KMS-11 (cell line): ENCODE measurements at regions not wholly inside any gene's neighbourhood (a gene's known extent, or its start where the extent isn't known, plus 50 kb on each side); places are given as distances from the start of the nearest gene placed in this dataset.

Experiments used
- H2AFZ ChIP-seq: fragments of 200-600 bp; sonication (generic); 2 replicates; pipeline ENCODE4 v1.6.1; 2016; ENCODE audit warnings: antibody characterized with exemption, mixed run types, low read depth
- H3K27ac ChIP-seq: fragments of 200-600 bp; sonication (generic); 2 replicates; pipeline ENCODE4 v1.6.1; 2016; ENCODE audit warnings: mild to moderate bottlenecking, mixed run types
- H3K27me3 ChIP-seq: fragments of 200-600 bp; sonication (generic); 2 replicates; pipeline ENCODE4 v1.6.1; 2017; ENCODE audit warnings: mild to moderate bottlenecking, low read depth, mixed run types, moderate library complexity; ENCODE audit not compliant: insufficient read depth
- H3K36me3 ChIP-seq: fragments of 200-600 bp; sonication (generic); 2 replicates; pipeline ENCODE4 v1.6.1; 2017; ENCODE audit warnings: mild to moderate bottlenecking, mixed run types; ENCODE audit not compliant: insufficient read depth
- H3K4me1 ChIP-seq: fragments of 200-600 bp; sonication (generic); 2 replicates; pipeline ENCODE4 v1.6.1; 2016; ENCODE audit warnings: mild to moderate bottlenecking, low read depth, mixed run types; ENCODE audit not compliant: poor library complexity, severe bottlenecking
- H3K4me2 ChIP-seq: fragments of 200-600 bp; sonication (generic); 2 replicates; pipeline ENCODE4 v1.7.0; 2016; ENCODE audit warnings: mild to moderate bottlenecking, mixed run types
- H3K4me3 ChIP-seq: fragments of 200-600 bp; sonication (generic); IDR thresholded peaks from 2 replicates; pipeline ENCODE4 v1.6.1; 2017; ENCODE audit warnings: low read depth, low read length, mixed read lengths; ENCODE audit not compliant: insufficient read depth
- H3K79me2 ChIP-seq: fragments of 200-600 bp; sonication (generic); 2 replicates; pipeline ENCODE4 v1.6.1; 2016; ENCODE audit warnings: low read depth, mixed run types; ENCODE audit not compliant: insufficient read depth
- H3K9ac ChIP-seq: fragments of 200-600 bp; sonication (generic); 2 replicates; pipeline ENCODE4 v1.6.1; 2016; ENCODE audit warnings: mild to moderate bottlenecking, mixed run types
- H4K20me1 ChIP-seq: fragments of 200-600 bp; sonication (generic); 2 replicates; pipeline ENCODE4 v1.6.1; 2016; ENCODE audit warnings: mild to moderate bottlenecking, mixed run types; ENCODE audit not compliant: insufficient read depth
- CTCF ChIP-seq: fragments of 200-600 bp; sonication (generic); conservative IDR thresholded peaks from 2 replicates; pipeline ENCODE4 v1.6.1; 2017; ENCODE audit warnings: low read depth, mild to moderate bottlenecking, antibody characterized with exemption, low read length, moderate library complexity, mixed read lengths

GRCh38 chr15:91716536-91716935 is 137.0 kb upstream of the SLCO3A1 start:
- TF ChIP-seq CTCF, result no peak
- Histone ChIP-seq H3K27ac (no peak overlapping the region), H3K36me3 (no peaks in the 10 kb centered on the region), H4K20me1 (no peaks in the 10 kb centered on the region), H3K4me1 (no peaks in the 10 kb centered on the region), H3K4me3 (no peak overlapping the region), H3K27me3 (no peaks in the 10 kb centered on the region), H3K9ac (no peak overlapping the region), H3K4me2 (no peak overlapping the region), H2AFZ (no peak overlapping the region), H3K79me2 (no peaks in the 10 kb centered on the region)

GRCh38 chr15:91717811-91718210 is 135.7 kb upstream of the SLCO3A1 start:
- no peak overlapping the region for H3K4me3 ChIP-seq
- no peak overlapping the region for H2AFZ ChIP-seq
- no peaks in the 10 kb centered on the region for H3K4me1 ChIP-seq
- no peaks in the 10 kb centered on the region for H3K36me3 ChIP-seq
- no peak for TF ChIP-seq CTCF
- no peaks in the 10 kb centered on the region for H3K79me2 ChIP-seq
- H3K27me3 ChIP-seq, result no peaks in the 10 kb centered on the region
- no peak overlapping the region for H3K9ac ChIP-seq
- no peaks in the 10 kb centered on the region for H4K20me1 ChIP-seq
- H3K4me2 ChIP-seq, result no peak overlapping the region
- H3K27ac ChIP-seq, result no peak overlapping the region

- H3K4me1 ChIP-seq, result no peaks in the 10 kb centered on the region
- no peaks in the 10 kb centered on the region for H3K27me3 ChIP-seq
- TF ChIP-seq CTCF, result no peak
- no peak overlapping the region for H3K27ac ChIP-seq
- no peaks in the 10 kb centered on the region for H4K20me1 ChIP-seq
- H3K79me2 ChIP-seq, result no peaks in the 10 kb centered on the region
- H3K4me3 ChIP-seq, result no peak overlapping the region
- no peak overlapping the region for H2AFZ ChIP-seq
- H3K9ac ChIP-seq, result no peak overlapping the region
- H3K36me3 ChIP-seq, result no peaks in the 10 kb centered on the region
- no peak overlapping the region for H3K4me2 ChIP-seq
Observed at GRCh38 chr15:91723959-91724358, 129.5 kb upstream of the SLCO3A1 start.

GRCh38 chr15:91733661-91734060 is 119.8 kb upstream of the SLCO3A1 start:
- Histone ChIP-seq H3K36me3 (no peaks in the 10 kb centered on the region), H3K9ac (no peak overlapping the region), H3K27me3 (no peaks in the 10 kb centered on the region), H2AFZ (no peak overlapping the region), H3K4me2 (no peak overlapping the region), H3K4me1 (no peaks in the 10 kb centered on the region), H3K27ac (no peak overlapping the region), H3K4me3 (no peak overlapping the region), H3K79me2 (no peaks in the 10 kb centered on the region), H4K20me1 (no peaks in the 10 kb centered on the region)
- no peak for TF ChIP-seq CTCF
